Astrocyte of the spinal cord (primary cell): ENCODE measurements at regions not wholly inside any gene's neighbourhood (a gene's known extent, or its start where the extent isn't known, plus 50 kb on each side); places are given as distances from the start of the nearest gene placed in this dataset.

ENCODE experiments used
- DNase-seq: peaks from one replicate; pipeline ENCODE4 v3.0.0; 2011; ENCODE audit warnings: low read depth, low spot score
- H3K4me3 ChIP-seq: 2 replicates; pipeline ENCODE4 v1.5.1; 2011; ENCODE audit warnings: low read depth, mild to moderate bottlenecking, low read length, moderate library complexity
- in situ Hi-C: cut with HindIII; loops from 2 replicates; pipeline ENCODE4 v1.10.0; 2017; ENCODE audit warnings: low sequenced_read_pairs
- TF ChIP-seq, protein P1 (sequence below): IDR thresholded peaks from 2 replicates; pipeline ENCODE4 v1.5.1; 2012; ENCODE audit warnings: low read depth, mild to moderate bottlenecking, low read length, inconsistent platforms

- TF ChIP-seq, protein P1, sequence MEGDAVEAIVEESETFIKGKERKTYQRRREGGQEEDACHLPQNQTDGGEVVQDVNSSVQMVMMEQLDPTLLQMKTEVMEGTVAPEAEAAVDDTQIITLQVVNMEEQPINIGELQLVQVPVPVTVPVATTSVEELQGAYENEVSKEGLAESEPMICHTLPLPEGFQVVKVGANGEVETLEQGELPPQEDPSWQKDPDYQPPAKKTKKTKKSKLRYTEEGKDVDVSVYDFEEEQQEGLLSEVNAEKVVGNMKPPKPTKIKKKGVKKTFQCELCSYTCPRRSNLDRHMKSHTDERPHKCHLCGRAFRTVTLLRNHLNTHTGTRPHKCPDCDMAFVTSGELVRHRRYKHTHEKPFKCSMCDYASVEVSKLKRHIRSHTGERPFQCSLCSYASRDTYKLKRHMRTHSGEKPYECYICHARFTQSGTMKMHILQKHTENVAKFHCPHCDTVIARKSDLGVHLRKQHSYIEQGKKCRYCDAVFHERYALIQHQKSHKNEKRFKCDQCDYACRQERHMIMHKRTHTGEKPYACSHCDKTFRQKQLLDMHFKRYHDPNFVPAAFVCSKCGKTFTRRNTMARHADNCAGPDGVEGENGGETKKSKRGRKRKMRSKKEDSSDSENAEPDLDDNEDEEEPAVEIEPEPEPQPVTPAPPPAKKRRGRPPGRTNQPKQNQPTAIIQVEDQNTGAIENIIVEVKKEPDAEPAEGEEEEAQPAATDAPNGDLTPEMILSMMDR, result no peak
- no peak overlapping the region for H3K4me3 ChIP-seq
- peak; percentile 75 for DNase-seq
- in situ Hi-C loops, result no loop called here
Observed at GRCh38 chr11:109547356-109548027, 125.5 kb downstream of the C11orf87 start.

DNA sequence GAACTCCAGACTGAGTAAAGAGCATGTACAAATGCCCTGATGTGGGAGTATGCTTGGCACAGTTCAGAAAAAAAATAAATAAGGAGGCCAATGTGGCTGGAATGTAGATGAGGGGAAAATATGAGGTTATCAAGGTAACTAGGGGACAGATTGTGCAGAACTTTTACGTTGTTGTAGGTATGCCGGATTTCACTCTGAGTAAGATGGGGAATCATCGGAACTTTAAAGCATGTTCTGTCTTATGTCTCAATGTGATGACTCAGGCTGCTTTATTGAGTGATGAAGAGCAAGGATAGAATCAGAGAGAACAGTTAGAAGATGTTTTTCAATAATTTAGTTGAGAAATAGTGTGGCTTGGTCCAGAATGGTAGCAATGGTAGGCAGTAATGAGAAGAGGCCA is 130.4 kb downstream of the C11orf87 start:
- DNase-seq, result no peak
- no peak overlapping the region for H3K4me3 ChIP-seq
- TF ChIP-seq, protein P1, result no peak
- in situ Hi-C loops, result no loop called here

- no peak overlapping the region for H3K4me3 ChIP-seq
- in situ Hi-C loops, result no loop called here
- DNase-seq, result no peak
- TF ChIP-seq, protein P1, result no peak
Observed at GRCh38 chr11:109553284-109553683, 131.3 kb downstream of the C11orf87 start.

DNA sequence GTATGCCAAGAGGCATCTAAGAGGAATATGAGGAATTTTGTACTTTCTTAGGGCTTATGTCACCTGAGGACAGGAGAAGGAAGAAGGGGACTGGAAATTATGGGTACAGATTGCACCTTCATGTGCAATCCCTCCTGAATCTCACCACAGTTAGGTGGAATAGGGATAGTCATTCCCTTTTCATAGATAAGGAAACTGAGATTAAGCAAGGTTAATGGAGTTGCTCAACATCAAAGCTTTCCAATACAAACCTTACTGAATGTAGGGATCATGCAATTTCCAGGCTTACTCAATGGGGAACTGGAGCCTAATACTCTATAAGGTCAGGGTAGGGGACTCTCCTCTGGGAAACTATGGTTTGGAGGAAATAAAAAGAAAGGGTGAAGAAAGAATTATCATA is 133.0 kb downstream of the C11orf87 start:
- no peak for DNase-seq
- in situ Hi-C loops, result no loop called here
- no peak overlapping the region for H3K4me3 ChIP-seq
- TF ChIP-seq, protein P1, result no peak

- DNase-seq, result no peak
- H3K4me3 ChIP-seq, result no peak overlapping the region
- in situ Hi-C loops, result no loop called here
- TF ChIP-seq, protein P1, result no peak
Observed at GRCh38 chr11:109564241-109564640, 142.3 kb downstream of the C11orf87 start.

DNA sequence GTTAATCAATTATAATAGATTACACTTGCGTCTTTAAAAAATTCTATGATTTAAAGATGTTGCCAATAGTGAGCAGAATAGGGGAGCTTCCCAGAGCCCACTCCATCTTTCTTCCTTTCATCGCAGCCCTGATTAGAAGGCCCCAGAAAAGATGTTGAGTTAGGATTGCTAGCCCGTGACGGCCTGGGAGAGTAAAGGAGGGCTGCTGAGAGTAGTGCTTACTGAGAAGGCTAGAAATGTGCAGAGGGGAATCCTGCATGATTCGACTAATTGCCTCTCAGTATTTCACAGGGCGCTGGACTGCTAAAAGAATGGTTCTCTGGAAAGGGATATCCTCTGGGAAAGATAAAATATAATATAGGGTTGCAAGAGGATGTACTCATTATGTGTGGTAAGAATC is 160.5 kb downstream of the C11orf87 start:
- in situ Hi-C loops, result no loop called here
- H3K4me3 ChIP-seq, result no peak overlapping the region
- DNase-seq, result no peak
- TF ChIP-seq, protein P1, result no peak
